Loucy (cell line): ENCODE measurements at regions not wholly inside any gene's neighbourhood (a gene's known extent, or its start where the extent isn't known, plus 50 kb on each side); places are given as distances from the start of the nearest gene placed in this dataset.

Experiments used
- CTCF ChIP-seq: fragments of 200-600 bp; sonication (generic); conservative IDR thresholded peaks from 2 replicates; pipeline ENCODE4 v1.5.1; 2014; ENCODE audit warnings: mild to moderate bottlenecking, antibody characterized with exemption, low read length
- EZH2phosphoT487 ChIP-seq: fragments of 200-600 bp; IDR thresholded peaks from 2 replicates; pipeline ENCODE4 v1.6.1; 2018; ENCODE audit warnings: antibody characterized with exemption, mild to moderate bottlenecking, moderate library complexity, borderline replicate concordance

GRCh38 chr4:136150046-136150445 is 1382.2 kb downstream of the PCDH18 start:
- TF ChIP-seq CTCF (no peak; the same call in 1 of the 2 replicates), EZH2phosphoT487 (no peak)
